GM10248 (cell line): ENCODE measurements at regions not wholly inside any gene's neighbourhood (a gene's known extent, or its start where the extent isn't known, plus 50 kb on each side); places are given as distances from the start of the nearest gene placed in this dataset.

Source experiments
- CTCF ChIA-PET: fragments of 300-600 bp; sonication (Branson Sonifier 250); formaldehyde crosslinking; extraction: SDS; loops from one replicate; lab custom pipeline; 2021; ENCODE audit warnings: antibody characterized with exemption; lab: Yijun Ruan, JAX
- POLR2A ChIA-PET: fragments of 350-650 bp; sonication (Branson Sonifier 250); formaldehyde crosslinking; extraction: SDS; loops from one replicate; lab custom pipeline; 2020; ENCODE audit warnings: antibody characterized with exemption; lab: Yijun Ruan, JAX
- DNase-seq: peaks from one replicate; pipeline ENCODE4 v3.0.0; 2012; ENCODE audit errors: extremely low spot score
- TF ChIP-seq, protein P1 (sequence below): IDR thresholded peaks from 2 replicates; pipeline ENCODE4 v1.5.1; 2012; ENCODE audit warnings: mild to moderate bottlenecking, low read depth; ENCODE audit errors: extremely low read depth, missing control alignments, control extremely low read depth

DNA sequence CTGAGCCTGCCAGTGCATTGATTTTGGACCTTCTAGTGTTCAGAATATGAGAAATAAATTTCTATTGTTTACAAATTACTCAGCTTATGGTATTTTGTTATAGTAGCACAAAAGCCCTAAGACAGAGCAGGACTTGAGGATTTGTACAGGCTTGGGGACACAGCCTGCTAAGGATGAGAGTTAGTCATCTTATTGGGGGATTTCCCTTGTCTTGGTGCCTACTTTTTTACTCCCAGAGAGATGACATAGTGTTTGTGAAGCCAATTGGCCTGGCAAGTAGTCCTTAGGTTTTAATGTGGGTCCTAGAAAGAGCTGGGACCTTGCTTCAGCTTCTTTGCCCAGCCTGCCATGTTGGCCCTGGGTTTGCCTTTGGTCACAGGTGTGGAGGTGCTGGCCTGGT lies 364.0 kb downstream of the REEP3 start:
- DNase-seq = no peak
- TF ChIP-seq, protein P1, sequence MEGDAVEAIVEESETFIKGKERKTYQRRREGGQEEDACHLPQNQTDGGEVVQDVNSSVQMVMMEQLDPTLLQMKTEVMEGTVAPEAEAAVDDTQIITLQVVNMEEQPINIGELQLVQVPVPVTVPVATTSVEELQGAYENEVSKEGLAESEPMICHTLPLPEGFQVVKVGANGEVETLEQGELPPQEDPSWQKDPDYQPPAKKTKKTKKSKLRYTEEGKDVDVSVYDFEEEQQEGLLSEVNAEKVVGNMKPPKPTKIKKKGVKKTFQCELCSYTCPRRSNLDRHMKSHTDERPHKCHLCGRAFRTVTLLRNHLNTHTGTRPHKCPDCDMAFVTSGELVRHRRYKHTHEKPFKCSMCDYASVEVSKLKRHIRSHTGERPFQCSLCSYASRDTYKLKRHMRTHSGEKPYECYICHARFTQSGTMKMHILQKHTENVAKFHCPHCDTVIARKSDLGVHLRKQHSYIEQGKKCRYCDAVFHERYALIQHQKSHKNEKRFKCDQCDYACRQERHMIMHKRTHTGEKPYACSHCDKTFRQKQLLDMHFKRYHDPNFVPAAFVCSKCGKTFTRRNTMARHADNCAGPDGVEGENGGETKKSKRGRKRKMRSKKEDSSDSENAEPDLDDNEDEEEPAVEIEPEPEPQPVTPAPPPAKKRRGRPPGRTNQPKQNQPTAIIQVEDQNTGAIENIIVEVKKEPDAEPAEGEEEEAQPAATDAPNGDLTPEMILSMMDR = no peak
- POLR2A ChIA-PET = no interaction called here
- CTCF ChIA-PET = interaction anchor here (0.8 to 1.5 kb wide), 3 partner anchors 10 to 19 kb away, joined by 3 to 4 read pairs (median 4); no protein-coding TSS in a partner anchor

- CTCF ChIA-PET = interaction anchor here (0.9 to 1.8 kb wide), 2 partner anchors 20 to 91 kb away, joined by 3 to 7 read pairs; no protein-coding TSS in a partner anchor
- TF ChIP-seq, protein P1 = no peak
- POLR2A ChIA-PET = no interaction called here
- no peak for DNase-seq
Measured at GRCh38 chr10:63886281-63887022, 365.3 kb downstream of the REEP3 start.

DNA sequence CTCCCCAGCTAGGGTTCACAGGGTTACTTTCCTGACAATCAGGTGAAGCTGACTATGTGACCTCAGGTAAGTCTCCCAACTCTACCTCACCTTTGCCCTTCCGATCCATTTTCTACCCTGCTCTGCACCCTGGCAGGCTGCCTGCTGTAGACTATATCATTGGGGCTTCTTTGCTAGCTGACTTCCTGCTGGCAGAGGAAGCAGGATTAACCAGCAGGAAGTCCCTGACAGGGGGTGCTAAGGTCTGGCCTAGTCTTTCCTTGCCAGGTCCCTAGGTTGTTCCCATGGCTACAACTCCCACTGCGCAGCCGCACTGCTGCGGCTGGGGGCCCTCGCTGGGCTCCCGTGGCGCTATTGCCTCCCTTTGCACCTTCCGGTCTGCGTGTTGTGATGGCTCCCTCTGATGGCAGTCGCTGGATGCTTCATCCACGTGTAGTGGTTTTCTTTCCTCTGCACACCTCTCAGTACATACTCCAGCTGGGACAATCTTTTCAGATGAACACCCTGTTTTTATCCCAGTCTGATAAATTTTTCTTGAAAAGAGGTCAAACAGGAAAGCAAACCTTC lies 365.9 kb downstream of the REEP3 start:
- TF ChIP-seq, protein P1 = no peak
- CTCF ChIA-PET = interaction anchor here (0.9 to 1.8 kb wide), 2 partner anchors 21 to 90 kb away, joined by 3 to 7 read pairs; no protein-coding TSS in a partner anchor
- POLR2A ChIA-PET = no interaction called here
- DNase-seq = no peak

GRCh38 chr10:63887600-63888370 lies 366.6 kb downstream of the REEP3 start:
- TF ChIP-seq, protein P1 = no peak
- POLR2A ChIA-PET = no interaction called here
- CTCF ChIA-PET = interaction anchor here (0.9 to 1.8 kb wide), 2 partner anchors 21 to 89 kb away, joined by 3 to 7 read pairs; no protein-coding TSS in a partner anchor
- DNase-seq = no peak

- TF ChIP-seq, protein P1 = no peak
- no peak for DNase-seq
- ChIA-PET POLR2A (no interaction called here), CTCF (no interaction called here)
Measured at GRCh38 chr10:63889803-63890202, 368.6 kb downstream of the REEP3 start.

- POLR2A ChIA-PET = no interaction called here
- no peak for DNase-seq
- TF ChIP-seq, protein P1 = no peak
- CTCF ChIA-PET = interaction anchor here (0.6 to 1.3 kb wide), 2 partner anchors 9 to 30 kb away, joined by 3 read pairs; no protein-coding TSS in a partner anchor
Measured at GRCh38 chr10:63896992-63897391, 375.8 kb downstream of the REEP3 start.
